OCI-LY3 (cell line): ENCODE measurements at regions not wholly inside any gene's neighbourhood (a gene's known extent, or its start where the extent isn't known, plus 50 kb on each side); places are given as distances from the start of the nearest gene placed in this dataset.

ENCODE experiments used
- H2AFZ ChIP-seq: fragments of 200-600, 300-600 bp; shearing (Covaris generic); 2 replicates; pipeline ENCODE4 v1.6.0; 2014; ENCODE audit warnings: antibody characterized with exemption, low read depth, low read length
- H3K27ac ChIP-seq: fragments of 200-600, 300-600 bp; sonication (generic); 2 replicates; pipeline ENCODE4 v1.5.1; 2014; ENCODE audit warnings: mild to moderate bottlenecking, low read length, moderate library complexity, mixed read lengths
- H3K27me3 ChIP-seq: fragments of 200-600, 300-600 bp; sonication (generic); 2 replicates; pipeline ENCODE4 v1.6.1; 2014; ENCODE audit warnings: low read depth, low read length, mixed read lengths
- H3K36me3 ChIP-seq: fragments of 200-600, 300-600 bp; sonication (generic); replicated peaks from 2 replicates; pipeline ENCODE3; 2014; ENCODE audit warnings: low read depth, low read length, mixed read lengths
- H3K4me1 ChIP-seq: fragments of 300-600, 200-600 bp; sonication (generic); 2 replicates; pipeline ENCODE4 v1.6.1; 2014; ENCODE audit warnings: low read length, mixed read lengths
- H3K4me2 ChIP-seq: fragments of 200-600, 300-600 bp; sonication (generic); 2 replicates; pipeline ENCODE4 v1.6.1; 2014; ENCODE audit warnings: low read length, mixed read lengths
- H3K4me3 ChIP-seq: fragments of 300-600, 200-600 bp; sonication (generic); 2 replicates; pipeline ENCODE4 v1.5.1; 2014; ENCODE audit warnings: antibody characterized with exemption, mild to moderate bottlenecking, low read length, moderate library complexity
- H3K79me2 ChIP-seq: fragments of 300-600, 200-600 bp; shearing (Covaris generic); 2 replicates; pipeline ENCODE4 v1.6.1; 2014; ENCODE audit warnings: mild to moderate bottlenecking, low read length, mixed read lengths
- H3K9ac ChIP-seq: fragments of 300-600, 200-600 bp; shearing (Covaris generic); 2 replicates; pipeline ENCODE4 v1.6.0; 2014; ENCODE audit warnings: mild to moderate bottlenecking, low read length, moderate library complexity
- H3K9me3 ChIP-seq: fragments of 200-600, 300-600 bp; shearing (Covaris generic); 2 replicates; pipeline ENCODE4 v1.6.1; 2014; ENCODE audit warnings: low read length, mixed read lengths; ENCODE audit not compliant: insufficient read depth
- H4K20me1 ChIP-seq: fragments of 200-600, 300-600 bp; sonication (generic); 2 replicates; pipeline ENCODE4 v1.6.1; 2016; ENCODE audit warnings: low read length, mixed read lengths; ENCODE audit not compliant: insufficient read depth
- EZH2phosphoT487 ChIP-seq: fragments of 200-600 bp; shearing (Covaris generic); IDR thresholded peaks from 2 replicates; pipeline ENCODE4 v1.6.1; 2018; ENCODE audit warnings: antibody characterized with exemption, mixed run types, low read depth
- TF ChIP-seq, protein P1 (sequence below): fragments of 200-600, 300-600 bp; sonication (generic); IDR thresholded peaks from 2 replicates; pipeline ENCODE4 v1.5.1; 2014; ENCODE audit warnings: antibody characterized with exemption, low read length, low read depth

DNA sequence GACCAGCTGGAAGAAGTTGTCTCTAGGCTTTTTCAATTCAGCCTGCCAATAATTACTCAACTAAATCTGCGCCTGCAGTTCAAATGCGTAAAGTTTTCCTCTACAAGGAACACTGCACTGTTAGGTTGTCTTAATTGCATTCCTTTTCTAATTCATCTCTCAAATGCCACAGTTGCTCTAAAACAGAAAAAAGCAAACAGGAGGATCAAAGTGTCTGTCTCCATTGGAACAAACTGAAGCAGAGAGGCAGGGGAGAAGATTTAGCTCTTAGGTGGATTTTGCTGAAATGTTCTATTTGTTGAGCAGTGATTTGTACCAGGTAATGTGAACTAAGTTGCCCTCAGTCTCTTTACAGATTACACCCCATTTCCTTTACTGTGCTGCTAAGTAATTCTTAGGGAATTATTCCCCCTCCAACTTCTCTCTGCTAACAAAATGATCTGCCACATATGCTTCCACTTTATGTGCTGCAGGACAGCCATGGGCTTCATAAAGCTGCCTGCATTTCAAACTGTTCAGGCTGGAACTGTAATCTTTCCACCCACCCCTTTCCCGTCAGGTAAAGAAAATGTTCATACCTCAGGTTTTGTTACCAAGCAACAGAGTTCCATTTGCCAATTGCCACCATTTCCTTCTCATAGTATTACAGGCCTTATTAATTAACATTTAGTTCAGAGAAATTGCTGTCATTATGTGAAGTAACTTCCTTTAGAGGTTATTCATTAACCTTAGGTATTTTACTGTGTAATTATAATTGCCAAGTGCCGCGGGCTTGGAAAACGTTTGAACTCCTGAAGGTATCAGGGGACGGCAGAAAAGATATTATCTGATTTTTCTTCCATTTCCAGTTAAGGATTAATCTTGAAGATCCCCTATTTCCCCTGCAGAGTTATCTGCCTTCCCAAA lies 149.3 kb downstream of the SPRY1 start:
- H3K4me1 ChIP-seq: peaks cover 6% of the 10 kb centered on the region; the same call in 1 of the 2 replicates
- H3K79me2 ChIP-seq: no peaks in the 10 kb centered on the region
- H2AFZ ChIP-seq: 0 out of 2 replicates have a peak overlapping the region, but pooled peaks have one; percentile 25
- H3K36me3 ChIP-seq: no peaks in the 10 kb centered on the region
- no peaks in the 10 kb centered on the region for H3K27me3 ChIP-seq
- H3K27ac ChIP-seq: no peak overlapping the region
- no peak overlapping the region for H3K9ac ChIP-seq
- TF ChIP-seq EZH2phosphoT487: no peak
- TF ChIP-seq, protein P1, sequence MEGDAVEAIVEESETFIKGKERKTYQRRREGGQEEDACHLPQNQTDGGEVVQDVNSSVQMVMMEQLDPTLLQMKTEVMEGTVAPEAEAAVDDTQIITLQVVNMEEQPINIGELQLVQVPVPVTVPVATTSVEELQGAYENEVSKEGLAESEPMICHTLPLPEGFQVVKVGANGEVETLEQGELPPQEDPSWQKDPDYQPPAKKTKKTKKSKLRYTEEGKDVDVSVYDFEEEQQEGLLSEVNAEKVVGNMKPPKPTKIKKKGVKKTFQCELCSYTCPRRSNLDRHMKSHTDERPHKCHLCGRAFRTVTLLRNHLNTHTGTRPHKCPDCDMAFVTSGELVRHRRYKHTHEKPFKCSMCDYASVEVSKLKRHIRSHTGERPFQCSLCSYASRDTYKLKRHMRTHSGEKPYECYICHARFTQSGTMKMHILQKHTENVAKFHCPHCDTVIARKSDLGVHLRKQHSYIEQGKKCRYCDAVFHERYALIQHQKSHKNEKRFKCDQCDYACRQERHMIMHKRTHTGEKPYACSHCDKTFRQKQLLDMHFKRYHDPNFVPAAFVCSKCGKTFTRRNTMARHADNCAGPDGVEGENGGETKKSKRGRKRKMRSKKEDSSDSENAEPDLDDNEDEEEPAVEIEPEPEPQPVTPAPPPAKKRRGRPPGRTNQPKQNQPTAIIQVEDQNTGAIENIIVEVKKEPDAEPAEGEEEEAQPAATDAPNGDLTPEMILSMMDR: no peak
- H3K9me3 ChIP-seq: no peaks in the 10 kb centered on the region
- H3K4me2 ChIP-seq: peak overlapping the region; percentile 28
- H4K20me1 ChIP-seq: no peaks in the 10 kb centered on the region
- no peak overlapping the region for H3K4me3 ChIP-seq

DNA sequence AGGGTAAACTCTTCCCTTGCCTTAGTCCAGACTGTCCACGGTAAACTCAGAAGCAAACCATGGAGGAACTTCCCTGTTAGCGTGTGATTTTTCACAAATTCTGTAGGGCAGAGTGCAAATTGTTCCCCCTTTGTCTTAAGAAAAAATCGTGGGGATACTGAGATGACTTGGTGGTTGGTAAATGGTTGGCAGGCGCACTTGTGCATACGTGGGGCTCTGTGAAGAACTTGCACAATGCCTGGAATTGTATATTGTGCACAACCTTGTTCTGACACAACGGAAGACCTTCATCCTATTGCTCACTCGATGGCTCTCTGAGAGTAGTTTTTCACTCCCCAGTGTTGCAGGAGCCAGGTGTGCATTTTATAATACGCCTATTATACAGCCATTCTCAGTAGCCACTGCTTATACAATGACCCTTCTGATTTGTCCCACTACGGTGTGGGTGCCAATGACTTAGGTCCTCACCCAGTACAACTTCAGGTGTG lies 150.0 kb downstream of the SPRY1 start:
- peaks cover 6% of the 10 kb centered on the region; the same call in 1 of the 2 replicates for H3K4me1 ChIP-seq

DNA sequence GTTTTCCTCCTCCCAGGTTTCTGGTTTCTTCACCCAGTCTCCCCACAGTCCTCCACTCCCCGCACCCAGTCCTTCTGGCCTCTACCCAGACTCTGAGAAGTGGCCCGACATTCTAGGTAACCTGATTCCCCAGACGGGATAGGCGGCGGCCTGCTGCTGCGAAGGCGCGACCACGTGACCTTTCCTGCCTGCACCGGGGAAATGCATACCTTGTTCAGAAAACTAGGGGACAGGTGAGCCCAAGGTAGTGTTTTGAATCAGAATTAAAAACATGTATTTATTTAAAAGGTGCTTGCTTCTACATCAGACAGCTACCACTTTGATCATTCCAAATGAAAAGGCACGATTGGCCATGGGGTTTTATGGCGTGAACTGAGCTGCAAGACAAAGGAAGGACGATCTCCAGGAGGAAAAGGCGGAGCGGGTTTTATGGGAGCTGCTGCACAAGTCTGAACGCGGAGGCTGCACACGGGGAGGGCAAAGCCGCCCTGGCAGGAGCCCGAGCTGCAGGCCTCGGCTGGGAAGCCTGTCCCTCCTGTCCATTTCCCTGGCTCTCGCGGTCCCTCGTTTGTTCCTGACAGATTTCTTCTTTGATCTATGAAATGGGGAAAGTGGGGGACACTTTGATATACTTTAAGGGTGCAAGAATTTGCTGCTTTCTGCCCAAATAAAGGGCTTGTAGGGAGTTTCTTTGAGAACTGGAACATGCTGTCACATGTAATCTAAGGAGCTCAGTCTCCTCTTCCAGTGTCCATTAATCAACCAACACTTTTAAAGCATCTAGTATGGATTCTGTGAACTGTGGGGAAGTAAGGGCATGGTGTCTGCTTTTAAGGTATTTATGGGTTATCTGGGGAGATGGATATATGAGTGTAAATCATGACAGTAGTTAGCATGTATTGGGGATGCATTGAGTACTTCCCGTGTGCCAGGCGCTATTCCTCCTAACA lies 150.9 kb downstream of the SPRY1 start:
- TF ChIP-seq, protein P1: no peak
- no peak for TF ChIP-seq EZH2phosphoT487
- H3K36me3 ChIP-seq: no peaks in the 10 kb centered on the region
- H4K20me1 ChIP-seq: no peaks in the 10 kb centered on the region
- no peak overlapping the region for H3K4me2 ChIP-seq
- no peaks in the 10 kb centered on the region for H3K79me2 ChIP-seq
- H3K9ac ChIP-seq: no peak overlapping the region
- H3K4me3 ChIP-seq: no peak overlapping the region
- peaks cover 6% of the 10 kb centered on the region; the same call in 1 of the 2 replicates for H3K4me1 ChIP-seq
- no peaks in the 10 kb centered on the region for H3K27me3 ChIP-seq
- no peak overlapping the region for H2AFZ ChIP-seq
- no peaks in the 10 kb centered on the region for H3K9me3 ChIP-seq
- H3K27ac ChIP-seq: no peak overlapping the region

More for the DNA sequence above, 150.0 kb downstream of the SPRY1 start:
- H2AFZ ChIP-seq: no peak overlapping the region
- H3K79me2 ChIP-seq: no peaks in the 10 kb centered on the region
- H3K4me2 ChIP-seq: peak overlapping the region; percentile 28; the same call in 1 of the 2 replicates
- no peak overlapping the region for H3K4me3 ChIP-seq
- H3K27ac ChIP-seq: no peak overlapping the region
- H3K9me3 ChIP-seq: no peaks in the 10 kb centered on the region
- no peaks in the 10 kb centered on the region for H4K20me1 ChIP-seq
- no peaks in the 10 kb centered on the region for H3K36me3 ChIP-seq
- H3K9ac ChIP-seq: no peak overlapping the region
- TF ChIP-seq EZH2phosphoT487: no peak
- TF ChIP-seq, protein P1: no peak
- H3K27me3 ChIP-seq: no peaks in the 10 kb centered on the region
